ENCODE measurements at regions not wholly inside any gene's neighbourhood (a gene's known extent, or its start where the extent isn't known, plus 50 kb on each side); places are given as distances from the start of the nearest gene placed in this dataset.

GRCh38 chr2:16011621-16011960, 71.2 kb downstream of the MYCN start:
- no peak for TF ChIP-seq CTCF (conservative IDR thresholded peaks at IDR 0.05; ENCODE audit: low read length)
- TF ChIP-seq EZH2phosphoT487 (IDR thresholded peaks at IDR 0.05; ENCODE audit: borderline replicate concordance), result no peak
